Neural cell (in vitro differentiated cells): ENCODE measurements at regions not wholly inside any gene's neighbourhood (a gene's known extent, or its start where the extent isn't known, plus 50 kb on each side); places are given as distances from the start of the nearest gene placed in this dataset.

Experiments used
- H2AFZ ChIP-seq: fragments of 200-600, 300-800 bp; sonication (generic), shearing (Covaris generic); 2 replicates; pipeline ENCODE4 v1.6.0; 2014; ENCODE audit warnings: low read depth, mild to moderate bottlenecking, antibody characterized with exemption, low read length, moderate library complexity
- H3F3A ChIP-seq: fragments of 200-600 bp; shearing (Covaris generic); 2 replicates; pipeline ENCODE4 v1.6.1; 2016; ENCODE audit warnings: mild to moderate bottlenecking, moderate library complexity, mixed read lengths, antibody characterized with exemption, low read length; ENCODE audit not compliant: insufficient read depth, poor library complexity, severe bottlenecking
- H3K27ac ChIP-seq: fragments of 200-600, 300-800 bp; sonication (generic), shearing (Covaris generic); 2 replicates; pipeline ENCODE4 v1.5.1; 2014; ENCODE audit warnings: mild to moderate bottlenecking, low read length, moderate library complexity
- H3K27me3 ChIP-seq: fragments of 300-800, 200-600 bp; sonication (generic), shearing (Covaris generic); 2 replicates; pipeline ENCODE4 v1.6.0; 2014; ENCODE audit warnings: mild to moderate bottlenecking, low read depth, low read length, moderate library complexity; ENCODE audit not compliant: insufficient read depth
- H3K36me3 ChIP-seq: fragments of 300-800, 200-600 bp; sonication (generic), shearing (Covaris generic); 2 replicates; pipeline ENCODE4 v1.5.1; 2014; ENCODE audit warnings: mild to moderate bottlenecking, antibody characterized with exemption, low read length, moderate library complexity; ENCODE audit not compliant: insufficient read depth
- H3K4me2 ChIP-seq: fragments of 300-800, 200-600 bp; sonication (generic), shearing (Covaris generic); 2 replicates; pipeline ENCODE4 v1.6.0; 2014; ENCODE audit warnings: mild to moderate bottlenecking, low read length
- H3K4me3 ChIP-seq: fragments of 300-800, 200-600 bp; sonication (generic), shearing (Covaris generic); 2 replicates; pipeline ENCODE4 v1.5.1; 2014; ENCODE audit warnings: mild to moderate bottlenecking, low read length, moderate library complexity
- H3K79me2 ChIP-seq: fragments of 200-600 bp; shearing (Covaris generic); replicated peaks from 2 replicates; pipeline ENCODE4 v1.6.0; 2014; ENCODE audit warnings: mild to moderate bottlenecking, low read length, moderate library complexity; ENCODE audit not compliant: insufficient read depth
- H3K9ac ChIP-seq: fragments of 300-800, 200-600 bp; sonication (generic), shearing (Covaris generic); 2 replicates; pipeline ENCODE4 v1.6.1; 2016; ENCODE audit warnings: mild to moderate bottlenecking, low read length, mixed read lengths
- H3K9me2 ChIP-seq: fragments of 200-600 bp; shearing (Covaris generic); 2 replicates; pipeline ENCODE4 v1.6.1; 2016; ENCODE audit warnings: mild to moderate bottlenecking, low read length, mixed read lengths; ENCODE audit not compliant: insufficient read depth
- H3K9me3 ChIP-seq: fragments of 200-600, 300-800 bp; sonication (generic), shearing (Covaris generic); 2 replicates; pipeline ENCODE4 v1.6.1; 2016; ENCODE audit warnings: mild to moderate bottlenecking, mixed run types, low read length, moderate library complexity, mixed read lengths
- H4K20me1 ChIP-seq: fragments of 200-600 bp; shearing (Covaris generic); 2 replicates; pipeline ENCODE4 v1.6.1; 2016; ENCODE audit warnings: mild to moderate bottlenecking, mixed run types; ENCODE audit not compliant: insufficient read depth
- CTCF ChIP-seq: fragments of 450-650 bp; IDR thresholded peaks from 2 replicates; pipeline ENCODE4 v1.5.1; 2014; ENCODE audit warnings: antibody characterized with exemption, mild to moderate bottlenecking, moderate library complexity; ENCODE audit not compliant: poor library complexity, severe bottlenecking
- EP300 ChIP-seq: fragments of 450-650 bp; conservative IDR thresholded peaks from 2 replicates; pipeline ENCODE4 v1.6.1; 2014; ENCODE audit warnings: antibody characterized with exemption, mild to moderate bottlenecking, moderate library complexity; ENCODE audit not compliant: poor library complexity, severe bottlenecking
- EZH2 ChIP-seq: fragments of 200-600, 300-800 bp; shearing (Covaris generic), sonication (generic); IDR thresholded peaks from 2 replicates; pipeline ENCODE4 v1.6.1; 2014; ENCODE audit warnings: antibody characterized with exemption, low read length, borderline replicate concordance, mild to moderate bottlenecking; ENCODE audit not compliant: insufficient read depth, poor library complexity, severe bottlenecking
- MXI1 ChIP-seq: fragments of 450-650 bp; conservative IDR thresholded peaks from 2 replicates; pipeline ENCODE4 v1.6.1; 2014; ENCODE audit warnings: antibody characterized with exemption, mild to moderate bottlenecking; ENCODE audit not compliant: poor library complexity, severe bottlenecking
- POLR2AphosphoS5 ChIP-seq: IDR thresholded peaks from 2 replicates; pipeline ENCODE4 v1.6.1; 2012
- RAD21 ChIP-seq: fragments of 450-650 bp; conservative IDR thresholded peaks from 2 replicates; pipeline ENCODE4 v1.6.1; 2014; ENCODE audit warnings: antibody characterized with exemption, mild to moderate bottlenecking, moderate library complexity
- SMC3 ChIP-seq: fragments of 450-650 bp; conservative IDR thresholded peaks from 2 replicates; pipeline ENCODE4 v1.6.1; 2014; ENCODE audit warnings: antibody characterized with exemption, mild to moderate bottlenecking, moderate library complexity; ENCODE audit not compliant: poor library complexity
- TAF1 ChIP-seq: IDR thresholded peaks from 2 replicates; pipeline ENCODE4 v1.6.1; 2012; ENCODE audit warnings: low read depth
- TF ChIP-seq, protein P1 (sequence below): IDR thresholded peaks from 2 replicates; pipeline ENCODE4 v1.6.1; 2012; ENCODE audit warnings: borderline replicate concordance

DNA sequence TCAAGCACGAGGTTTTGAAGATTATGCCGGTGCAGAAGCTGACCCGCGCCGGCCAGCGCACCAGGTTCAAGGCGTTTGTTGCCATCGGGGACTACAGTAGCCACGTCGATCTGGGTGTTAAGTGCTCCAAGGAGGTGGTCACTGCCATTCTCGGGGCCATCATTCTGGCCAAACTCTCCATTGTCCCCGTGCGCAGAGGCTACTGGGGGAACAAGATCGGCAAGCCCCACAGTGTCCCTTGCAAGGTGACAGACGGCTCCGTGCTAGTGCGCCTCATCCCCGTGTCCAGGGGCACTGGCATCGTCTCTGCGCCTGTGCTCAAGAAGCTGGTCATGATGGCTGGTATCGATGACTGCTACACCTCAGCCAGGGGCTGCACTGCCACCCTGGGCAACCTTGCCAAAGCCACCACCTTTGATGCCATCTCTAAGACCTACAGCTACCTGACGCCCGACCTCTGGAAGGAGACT, 284.7 kb downstream of the GPR37 start:
- Histone ChIP-seq H3K27ac (no peak overlapping the region), H3F3A (no peaks in the 10 kb centered on the region), H3K9ac (no peak overlapping the region), H3K27me3 (no peaks in the 10 kb centered on the region), H4K20me1 (no peaks in the 10 kb centered on the region), H3K79me2 (no peaks in the 10 kb centered on the region), H3K9me3 (no peaks in the 10 kb centered on the region), H3K4me2 (no peak overlapping the region), H3K9me2 (no peaks in the 10 kb centered on the region), H3K4me3 (no peak overlapping the region), H3K36me3 (no peaks in the 10 kb centered on the region), H2AFZ (no peak overlapping the region)
- TF ChIP-seq EP300 (no peak), MXI1 (no peak), SMC3 (no peak), TAF1 (no peak), EZH2 (no peak), RAD21 (no peak), POLR2AphosphoS5 (no peak), CTCF (no peak)
- TF ChIP-seq, protein P1, sequence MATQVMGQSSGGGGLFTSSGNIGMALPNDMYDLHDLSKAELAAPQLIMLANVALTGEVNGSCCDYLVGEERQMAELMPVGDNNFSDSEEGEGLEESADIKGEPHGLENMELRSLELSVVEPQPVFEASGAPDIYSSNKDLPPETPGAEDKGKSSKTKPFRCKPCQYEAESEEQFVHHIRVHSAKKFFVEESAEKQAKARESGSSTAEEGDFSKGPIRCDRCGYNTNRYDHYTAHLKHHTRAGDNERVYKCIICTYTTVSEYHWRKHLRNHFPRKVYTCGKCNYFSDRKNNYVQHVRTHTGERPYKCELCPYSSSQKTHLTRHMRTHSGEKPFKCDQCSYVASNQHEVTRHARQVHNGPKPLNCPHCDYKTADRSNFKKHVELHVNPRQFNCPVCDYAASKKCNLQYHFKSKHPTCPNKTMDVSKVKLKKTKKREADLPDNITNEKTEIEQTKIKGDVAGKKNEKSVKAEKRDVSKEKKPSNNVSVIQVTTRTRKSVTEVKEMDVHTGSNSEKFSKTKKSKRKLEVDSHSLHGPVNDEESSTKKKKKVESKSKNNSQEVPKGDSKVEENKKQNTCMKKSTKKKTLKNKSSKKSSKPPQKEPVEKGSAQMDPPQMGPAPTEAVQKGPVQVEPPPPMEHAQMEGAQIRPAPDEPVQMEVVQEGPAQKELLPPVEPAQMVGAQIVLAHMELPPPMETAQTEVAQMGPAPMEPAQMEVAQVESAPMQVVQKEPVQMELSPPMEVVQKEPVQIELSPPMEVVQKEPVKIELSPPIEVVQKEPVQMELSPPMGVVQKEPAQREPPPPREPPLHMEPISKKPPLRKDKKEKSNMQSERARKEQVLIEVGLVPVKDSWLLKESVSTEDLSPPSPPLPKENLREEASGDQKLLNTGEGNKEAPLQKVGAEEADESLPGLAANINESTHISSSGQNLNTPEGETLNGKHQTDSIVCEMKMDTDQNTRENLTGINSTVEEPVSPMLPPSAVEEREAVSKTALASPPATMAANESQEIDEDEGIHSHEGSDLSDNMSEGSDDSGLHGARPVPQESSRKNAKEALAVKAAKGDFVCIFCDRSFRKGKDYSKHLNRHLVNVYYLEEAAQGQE = no peak

DNA sequence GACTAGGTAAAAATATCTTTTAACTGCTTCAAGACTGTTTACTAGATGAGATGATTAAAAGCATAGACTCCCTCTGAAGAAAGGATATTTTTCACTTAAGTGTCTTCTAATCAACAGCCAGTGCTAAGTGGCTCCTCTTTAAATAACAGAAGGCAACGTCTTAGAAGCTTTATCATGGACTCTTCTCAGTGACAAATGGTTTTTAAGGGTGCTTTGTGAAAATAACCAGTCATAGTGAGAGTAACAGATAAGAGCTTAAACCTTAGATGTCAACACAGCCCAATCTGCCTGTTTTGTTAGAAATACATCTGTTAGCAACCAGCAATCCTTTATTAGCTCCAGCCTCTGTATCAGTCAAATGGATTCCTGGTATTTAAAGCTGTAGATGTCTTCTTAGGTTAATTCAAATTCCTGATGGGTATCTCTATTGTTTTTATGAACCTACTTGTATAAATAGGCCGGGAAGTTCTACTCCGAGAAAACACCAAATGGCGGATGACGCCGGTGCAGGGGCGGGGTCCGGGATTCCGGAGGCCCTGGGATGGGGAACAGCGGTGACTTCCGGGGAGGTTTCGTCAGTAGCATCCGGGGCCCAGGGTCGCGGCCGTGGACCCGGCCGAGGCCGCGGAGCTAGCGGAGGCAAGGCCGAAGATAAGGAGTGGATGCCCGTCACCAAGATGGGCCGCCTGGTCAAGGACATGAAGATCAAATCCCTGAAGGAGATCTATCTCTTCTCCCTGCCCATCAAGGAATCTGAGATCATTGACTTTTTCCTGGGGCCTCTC, 285.4 kb downstream of the GPR37 start:
- Histone ChIP-seq H4K20me1 (no peaks in the 10 kb centered on the region), H3F3A (no peaks in the 10 kb centered on the region), H3K9me2 (no peaks in the 10 kb centered on the region), H3K4me3 (no peak overlapping the region), H3K4me2 (no peak overlapping the region), H2AFZ (no peak overlapping the region), H3K79me2 (no peaks in the 10 kb centered on the region), H3K36me3 (no peaks in the 10 kb centered on the region), H3K9ac (no peak overlapping the region), H3K27ac (no peak overlapping the region), H3K27me3 (no peaks in the 10 kb centered on the region), H3K9me3 (no peaks in the 10 kb centered on the region)
- TF ChIP-seq TAF1 = no peak
- TF ChIP-seq MXI1 = no peak
- no peak for TF ChIP-seq EZH2
- TF ChIP-seq POLR2AphosphoS5 = no peak
- no peak for TF ChIP-seq EP300
- TF ChIP-seq RAD21 = no peak
- TF ChIP-seq, protein P1 = no peak
- TF ChIP-seq SMC3 = no peak
- TF ChIP-seq CTCF = no peak
